Left lung (tissue), 4 donors: ENCODE measurements at regions not wholly inside any gene's neighbourhood (a gene's known extent, or its start where the extent isn't known, plus 50 kb on each side); places are given as distances from the start of the nearest gene placed in this dataset.
"Not testable (repeated sequence)": the region's sequence is repeated elsewhere in the genome, so short reads cannot be mapped to it uniquely, and the experiment has no call there.

ENCODE experiments used
- ATAC-seq: fragments of 200-7000 bp; cut with Tn5 transposase; one replicate; pipeline ENCODE4 v1.9.1; 2020; ENCODE audit warnings: moderate library complexity
- DNase-seq, 4 donors: peaks; one replicate each; pipeline ENCODE4 v3.0.0-alpha.2; 2013 to 2020
- H3K27ac ChIP-seq, 2 donors: fragments of 200-600 bp; sonication (generic) in 1 of 2; one replicate each; pipeline versions ENCODE4 v1.5.0 to v1.8.0; 2020 to 2021
- H3K27me3 ChIP-seq, 2 donors: fragments of 200-600 bp; sonication (generic) in 1 of 2; one replicate each; pipeline versions ENCODE4 v1.5.0 to v1.8.0; 2020 to 2021
- H3K36me3 ChIP-seq, 2 donors: fragments of 200-600 bp; sonication (generic) in 1 of 2; one replicate each; pipeline versions ENCODE4 v1.5.0 to v1.8.0; 2020 to 2021
- H3K4me1 ChIP-seq, 2 donors: fragments of 200-600 bp; one replicate each; pipeline ENCODE4 v1.8.0; 2021
- H3K4me3 ChIP-seq, 2 donors: fragments of 200-600 bp; sonication (generic) in 1 of 2; one replicate each; pipeline versions ENCODE4 v1.5.0 to v1.8.0; 2020 to 2021; ENCODE audit warnings: mild to moderate bottlenecking in 1 of 2
- H3K9me3 ChIP-seq, 2 donors: fragments of 200-600 bp; sonication (generic) in 1 of 2; one replicate each; pipeline versions ENCODE4 v1.5.0 to v1.8.0; 2020 to 2021
- intact Hi-C, 2 donors: fragments of 100-400 bp; cut with DNase I; formaldehyde crosslinking; loops; one replicate each; pipeline versions ENCODE4 v1.11.2 to v1.14.2; 2022
- donor health status: DM: no; HTN: yes; CAD: no.
- donor health status: DM: no; HTN: no; CAD: no.

GRCh38 chr9:39463696-39464095, 108.2 kb downstream of the SPATA31A1 start:
- H3K27ac ChIP-seq, DNase-seq, H3K27me3 ChIP-seq, H3K36me3 ChIP-seq, H3K4me1 ChIP-seq, intact Hi-C loops, H3K9me3 ChIP-seq: not testable (repeated sequence)
- peak overlapping the region; percentile 37 to 45 for H3K4me3 ChIP-seq
- ATAC-seq = peak; percentile 53

- ATAC-seq = peak; percentile 100
- H3K4me1 ChIP-seq, intact Hi-C loops, H3K36me3 ChIP-seq, H3K9me3 ChIP-seq, H3K27me3 ChIP-seq: not testable (repeated sequence)
- Histone ChIP-seq H3K27ac (peak overlapping the region; percentile 26 to 57), H3K4me3 (peak overlapping the region; percentile 37 to 45)
- peak; percentile 64 to 92 (median 88) for DNase-seq
These were observed 108.8 kb downstream of the SPATA31A1 start for GRCh38 chr9:39464122-39464777.

GRCh38 chr9:39474499-39474898, 119.0 kb downstream of the SPATA31A1 start:
- DNase-seq, H3K4me1 ChIP-seq, H3K9me3 ChIP-seq, H3K4me3 ChIP-seq, intact Hi-C loops, H3K27ac ChIP-seq, H3K36me3 ChIP-seq, ATAC-seq, H3K27me3 ChIP-seq: not testable (repeated sequence)

GRCh38 chr9:39483073-39483472, 127.6 kb downstream of the SPATA31A1 start:
- intact Hi-C loops, H3K27me3 ChIP-seq, ATAC-seq: not testable (repeated sequence)

GRCh38 chr9:39483880-39484279, 128.4 kb downstream of the SPATA31A1 start:
- intact Hi-C loops, H3K4me1 ChIP-seq, ATAC-seq, H3K4me3 ChIP-seq, H3K9me3 ChIP-seq, H3K36me3 ChIP-seq, H3K27me3 ChIP-seq, DNase-seq, H3K27ac ChIP-seq: not testable (repeated sequence)

More at GRCh38 chr9:39483073-39483472, 127.6 kb downstream of the SPATA31A1 start:
- H3K9me3 ChIP-seq, DNase-seq, H3K4me1 ChIP-seq, H3K4me3 ChIP-seq, H3K36me3 ChIP-seq, H3K27ac ChIP-seq: not testable (repeated sequence)

- intact Hi-C loops, H3K4me1 ChIP-seq, H3K9me3 ChIP-seq, H3K27me3 ChIP-seq, H3K36me3 ChIP-seq, ATAC-seq, DNase-seq, H3K27ac ChIP-seq, H3K4me3 ChIP-seq: not testable (repeated sequence)
These were observed 128.8 kb downstream of the SPATA31A1 start for GRCh38 chr9:39484292-39484691.

- H3K36me3 ChIP-seq, ATAC-seq, H3K27ac ChIP-seq, H3K4me3 ChIP-seq, H3K27me3 ChIP-seq, intact Hi-C loops, H3K9me3 ChIP-seq, H3K4me1 ChIP-seq: not testable (repeated sequence)
- DNase-seq = peak in 1 of 4 donors; percentile 74
These were observed 132.0 kb downstream of the SPATA31A1 start for GRCh38 chr9:39487477-39487876.

GRCh38 chr9:39496248-39496647, 140.8 kb downstream of the SPATA31A1 start:
- H3K4me3 ChIP-seq, ATAC-seq, H3K27ac ChIP-seq, DNase-seq, intact Hi-C loops, H3K36me3 ChIP-seq, H3K9me3 ChIP-seq, H3K27me3 ChIP-seq, H3K4me1 ChIP-seq: not testable (repeated sequence)

GRCh38 chr9:39503178-39503577, 147.7 kb downstream of the SPATA31A1 start:
- H3K27ac ChIP-seq, intact Hi-C loops, H3K9me3 ChIP-seq, H3K36me3 ChIP-seq, H3K27me3 ChIP-seq, H3K4me3 ChIP-seq, H3K4me1 ChIP-seq, ATAC-seq, DNase-seq: not testable (repeated sequence)

- H3K27me3 ChIP-seq, H3K4me1 ChIP-seq, DNase-seq, intact Hi-C loops, H3K4me3 ChIP-seq, H3K9me3 ChIP-seq, H3K36me3 ChIP-seq, H3K27ac ChIP-seq, ATAC-seq: not testable (repeated sequence)
These were observed 172.0 kb downstream of the SPATA31A1 start for GRCh38 chr9:39527387-39528029.

GRCh38 chr9:39532597-39532996, 177.1 kb downstream of the SPATA31A1 start:
- H3K4me1 ChIP-seq, H3K27ac ChIP-seq, H3K27me3 ChIP-seq, H3K4me3 ChIP-seq, H3K9me3 ChIP-seq, intact Hi-C loops, H3K36me3 ChIP-seq, ATAC-seq, DNase-seq: not testable (repeated sequence)

GRCh38 chr9:39533001-39533762, 177.7 kb downstream of the SPATA31A1 start:
- ATAC-seq, DNase-seq, H3K27me3 ChIP-seq, H3K9me3 ChIP-seq, H3K4me3 ChIP-seq, intact Hi-C loops, H3K36me3 ChIP-seq, H3K4me1 ChIP-seq, H3K27ac ChIP-seq: not testable (repeated sequence)
